ENCODE measurements at regions not wholly inside any gene's neighbourhood (a gene's known extent, or its start where the extent isn't known, plus 50 kb on each side); places are given as distances from the start of the nearest gene placed in this dataset.

- Histone ChIP-seq H3K4me1 (no peaks in the 10 kb centered on the region), H3K4me3 (no peak overlapping the region), H3K27me3 (replicated peaks in 1 of 7) (no peaks in the 10 kb centered on the region), H3K27ac (no peak overlapping the region), H3K36me3 (no peaks in the 10 kb centered on the region), H3K9me3 (no peaks in the 10 kb centered on the region)
- intact Hi-C loops (cut with DNase I; ENCODE audit: low total_unique reads) = no loop called here
- TF ChIP-seq POLR2AphosphoS5 (IDR thresholded peaks at IDR 0.05) (no peak), CTCF (IDR thresholded peaks at IDR 0.05 in 8 of 11, conservative IDR thresholded peaks at IDR 0.05 in 3 of 11) (no peak), POLR2A (IDR thresholded peaks at IDR 0.05) (no peak)
- 78 to 90% (median 84%) methylated on average over 4 of the region's 4 CpGs for WGBS, 5 donors
- no peak for DNase-seq
These were observed 1099.4 kb upstream of the PIK3C3 start for GRCh38 chr18:40855661-40856060.

GRCh38 chr18:40852406-40852805 is 1102.6 kb upstream of the PIK3C3 start:
- Histone ChIP-seq H3K4me1 (no peaks in the 10 kb centered on the region), H3K9me3 (no peaks in the 10 kb centered on the region), H3K27me3 (replicated peaks in 1 of 7) (no peaks in the 10 kb centered on the region), H3K27ac (no peak overlapping the region), H3K36me3 (no peaks in the 10 kb centered on the region), H3K4me3 (no peak overlapping the region)
- TF ChIP-seq CTCF (IDR thresholded peaks at IDR 0.05 in 8 of 11, conservative IDR thresholded peaks at IDR 0.05 in 3 of 11) (no peak), POLR2AphosphoS5 (IDR thresholded peaks at IDR 0.05) (no peak), POLR2A (IDR thresholded peaks at IDR 0.05) (no peak)
- 86 to 98% (median 93%) methylated on average over 2 of the region's 2 CpGs for WGBS, 5 donors
- intact Hi-C loops (cut with DNase I; ENCODE audit: low total_unique reads) = no loop called here
- no peak for DNase-seq

- intact Hi-C loops (cut with DNase I; ENCODE audit: low total_unique reads) = no loop called here
- H3K4me1 ChIP-seq = no peaks in the 10 kb centered on the region
- H3K27me3 ChIP-seq (replicated peaks in 1 of 7) = no peaks in the 10 kb centered on the region
- no peaks in the 10 kb centered on the region for H3K9me3 ChIP-seq
- 53 to 79% (median 71%) methylated on average over 3 of the region's 3 CpGs for WGBS, 5 donors
- no peak for TF ChIP-seq POLR2AphosphoS5 (IDR thresholded peaks at IDR 0.05)
- no peak for TF ChIP-seq CTCF (IDR thresholded peaks at IDR 0.05 in 8 of 11, conservative IDR thresholded peaks at IDR 0.05 in 3 of 11)
- TF ChIP-seq POLR2A (IDR thresholded peaks at IDR 0.05) = no peak
- DNase-seq = no peak
- H3K36me3 ChIP-seq = no peaks in the 10 kb centered on the region
- H3K4me3 ChIP-seq = no peak overlapping the region
- H3K27ac ChIP-seq = no peak overlapping the region
These were observed 1104.0 kb upstream of the PIK3C3 start for GRCh38 chr18:40851014-40851429.

DNA sequence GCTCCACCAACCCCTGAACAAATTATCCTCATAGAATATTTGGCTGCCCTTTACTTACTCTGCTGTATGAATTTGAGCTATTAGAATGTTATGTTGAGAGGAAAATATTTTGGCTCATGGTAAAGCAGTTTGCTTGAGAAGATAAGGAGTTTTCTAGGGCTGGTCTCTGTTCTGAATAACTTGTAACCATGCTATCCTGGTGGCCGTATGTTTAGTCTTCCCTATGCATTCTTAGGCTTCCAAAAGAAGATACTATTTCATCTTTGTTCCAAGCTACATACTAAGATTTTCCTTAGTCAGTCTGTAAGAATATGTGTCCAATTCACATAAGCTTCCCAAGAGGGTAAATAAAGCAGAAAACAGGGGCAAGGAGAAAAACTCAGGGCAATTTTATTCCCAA is 1105.1 kb upstream of the PIK3C3 start:
- Histone ChIP-seq H3K36me3 (no peaks in the 10 kb centered on the region), H3K9me3 (no peaks in the 10 kb centered on the region), H3K27ac (no peak overlapping the region), H3K4me1 (no peaks in the 10 kb centered on the region), H3K27me3 (replicated peaks in 1 of 7) (no peaks in the 10 kb centered on the region), H3K4me3 (no peak overlapping the region)
- 62 to 84% (median 74%) methylated on average over 1 of the region's 1 CpG for WGBS, 5 donors
- TF ChIP-seq POLR2AphosphoS5 (IDR thresholded peaks at IDR 0.05) (no peak), CTCF (IDR thresholded peaks at IDR 0.05 in 8 of 11, conservative IDR thresholded peaks at IDR 0.05 in 3 of 11) (no peak)
- intact Hi-C loops (cut with DNase I; ENCODE audit: low total_unique reads) = no loop called here
- no peak for DNase-seq
